Activated CD8-positive, alpha-beta memory T cell treated with anti-CD3 and anti-CD28 coated beads for 36 hours (primary cell): ENCODE measurements at regions not wholly inside any gene's neighbourhood (a gene's known extent, or its start where the extent isn't known, plus 50 kb on each side); places are given as distances from the start of the nearest gene placed in this dataset.

Experiments used
- CTCF ChIA-PET: fragments of 350-600 bp; sonication (Branson Sonifier 250); formaldehyde crosslinking; loops from one replicate; lab custom pipeline; 2021; ENCODE audit warnings: antibody characterized with exemption; lab: Charles Lee
- POLR2A ChIA-PET: fragments of 350-600 bp; sonication (Branson Sonifier 250); formaldehyde crosslinking; loops from one replicate; lab custom pipeline; 2021; ENCODE audit warnings: antibody characterized with exemption; lab: Charles Lee

DNA sequence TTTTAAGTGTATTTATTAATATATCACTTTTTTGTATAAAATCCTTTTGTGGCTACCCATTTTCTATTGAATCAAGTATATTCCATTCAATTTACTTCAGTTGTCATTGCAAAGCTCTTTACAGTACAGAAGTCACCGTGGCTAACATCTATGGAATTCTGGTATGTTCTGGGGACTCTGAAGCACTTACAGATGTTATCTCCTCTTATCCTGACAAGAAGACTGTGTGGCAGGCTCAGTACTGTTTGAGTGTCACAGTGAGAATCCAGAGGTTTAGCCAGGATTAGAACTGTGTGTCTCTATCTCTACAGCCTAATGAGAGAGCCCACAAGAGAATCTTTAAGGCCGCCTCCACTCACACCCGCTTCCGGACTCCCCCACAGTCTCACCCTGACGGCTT, 78.2 kb upstream of the SORBS2 start:
- POLR2A ChIA-PET, result no interaction called here
- CTCF ChIA-PET, result no interaction called here

- CTCF ChIA-PET, result no interaction called here
- POLR2A ChIA-PET, result no interaction called here
These were observed 80.2 kb upstream of the SORBS2 start for GRCh38 chr4:185892165-185892564.

- ChIA-PET CTCF (no interaction called here), POLR2A (no interaction called here)
These were observed 81.5 kb upstream of the SORBS2 start for GRCh38 chr4:185893500-185893899.

DNA sequence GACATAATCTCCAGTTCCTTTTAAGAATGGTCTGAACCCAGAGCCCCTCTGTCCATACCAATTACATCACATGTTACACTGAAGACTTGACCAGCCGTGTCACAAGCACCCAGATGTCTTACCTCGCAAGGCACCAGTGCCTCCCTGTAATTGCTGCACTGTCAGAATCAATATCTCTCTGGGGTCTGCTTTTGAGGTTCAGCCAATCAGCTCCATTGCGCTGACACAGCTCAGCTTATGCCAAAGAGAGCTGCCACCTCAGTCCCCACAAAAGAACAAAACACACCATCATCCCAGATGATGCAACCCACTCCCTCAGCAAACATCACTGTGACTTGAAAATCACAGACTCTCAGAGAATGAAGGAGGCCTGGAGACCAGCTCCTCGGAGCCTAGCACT, 82.5 kb upstream of the SORBS2 start:
- CTCF ChIA-PET, result no interaction called here

GRCh38 chr4:185895351-185895750, 83.4 kb upstream of the SORBS2 start:
- CTCF ChIA-PET, result no interaction called here

More for the DNA sequence above, 82.5 kb upstream of the SORBS2 start:
- POLR2A ChIA-PET, result no interaction called here

GRCh38 chr4:185895866-185896265, 83.9 kb upstream of the SORBS2 start:
- CTCF ChIA-PET, result no interaction called here
- POLR2A ChIA-PET, result no interaction called here

More at GRCh38 chr4:185895351-185895750, 83.4 kb upstream of the SORBS2 start:
- POLR2A ChIA-PET, result no interaction called here

DNA sequence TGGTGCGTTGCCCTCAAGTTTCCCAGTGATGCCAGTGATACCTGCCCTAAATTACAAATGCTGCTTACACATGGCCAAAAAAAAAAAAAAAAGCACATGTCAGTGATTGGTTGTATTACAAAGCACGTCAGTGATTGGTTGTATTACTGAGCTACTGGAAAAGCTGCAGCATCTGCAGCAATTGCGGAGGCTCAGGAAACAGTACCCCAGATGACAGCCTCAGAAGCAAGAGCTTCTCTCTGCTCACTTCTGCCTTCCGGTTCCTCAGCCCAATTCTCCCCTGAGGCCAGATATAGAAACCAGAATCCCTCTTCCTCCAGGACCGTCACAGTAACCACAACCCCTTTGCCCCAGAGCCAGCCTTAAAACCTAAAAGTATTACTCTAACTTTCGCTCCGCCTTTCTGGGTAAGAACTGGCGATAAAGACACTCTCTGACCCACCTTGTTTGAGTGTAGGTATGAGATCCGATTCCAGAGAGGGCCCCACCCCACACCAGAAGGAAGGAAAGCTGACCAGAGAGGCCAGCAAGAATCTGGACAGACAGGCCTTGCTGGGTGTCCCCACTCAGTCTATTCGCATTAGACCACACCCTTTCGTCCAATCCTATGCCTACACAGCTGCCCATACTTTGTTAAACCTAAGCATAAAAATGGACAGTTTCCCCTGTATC, 85.0 kb upstream of the SORBS2 start:
- ChIA-PET CTCF (no interaction called here), POLR2A (no interaction called here)

DNA sequence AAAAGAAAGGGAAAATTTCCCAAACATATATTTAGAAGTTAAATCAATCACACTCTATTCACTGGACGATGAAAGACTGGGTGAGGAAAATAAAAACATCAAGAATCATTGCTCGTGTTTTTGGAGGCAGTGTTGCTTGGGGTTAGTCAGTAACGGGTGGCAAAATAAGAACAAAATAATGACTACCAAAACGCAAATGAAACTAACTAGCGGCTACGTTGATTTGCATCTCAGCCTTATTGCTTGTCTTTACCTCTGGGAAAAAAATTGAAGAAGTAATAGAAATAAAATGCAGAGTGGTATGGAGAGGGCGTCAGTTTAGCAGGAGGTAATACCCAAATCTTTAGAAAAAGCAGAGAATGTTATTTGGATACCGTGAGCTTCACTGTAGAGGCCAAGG, 86.4 kb upstream of the SORBS2 start:
- CTCF ChIA-PET, result no interaction called here
- POLR2A ChIA-PET, result no interaction called here

- ChIA-PET CTCF (no interaction called here), POLR2A (no interaction called here)
These were observed 87.8 kb upstream of the SORBS2 start for GRCh38 chr4:185899833-185900232.

GRCh38 chr4:185902654-185903053, 90.7 kb upstream of the SORBS2 start:
- POLR2A ChIA-PET, result no interaction called here
- CTCF ChIA-PET, result no interaction called here

DNA sequence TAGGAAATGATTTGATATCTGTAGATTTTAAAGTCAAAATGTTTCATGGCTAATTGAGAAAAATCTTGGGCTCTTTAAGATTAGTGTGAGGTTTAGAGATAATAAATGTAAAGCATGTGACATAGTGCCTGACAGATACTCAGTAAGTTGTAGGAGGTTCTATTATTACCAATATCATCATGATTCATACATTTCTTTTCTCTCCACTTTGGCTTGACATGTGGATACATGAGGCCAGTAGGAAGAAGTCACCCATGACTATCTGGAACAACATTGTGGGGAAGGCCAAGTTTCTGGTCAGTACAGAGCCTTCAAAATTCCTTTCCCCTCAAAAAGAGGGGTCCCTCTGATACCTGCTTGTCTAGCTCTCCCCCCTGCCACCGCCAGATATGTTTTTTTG, 91.2 kb upstream of the SORBS2 start:
- ChIA-PET CTCF (interaction anchor here (0.6 kb wide), 1 partner anchor 653 kb away, joined by 3 read pairs; no protein-coding TSS in a partner anchor), POLR2A (no interaction called here)

- ChIA-PET POLR2A (no interaction called here), CTCF (no interaction called here)
These were observed 92.4 kb upstream of the SORBS2 start for GRCh38 chr4:185904381-185904780.

- ChIA-PET CTCF (no interaction called here), POLR2A (no interaction called here)
These were observed 98.0 kb upstream of the SORBS2 start for GRCh38 chr4:185909972-185910371.

DNA sequence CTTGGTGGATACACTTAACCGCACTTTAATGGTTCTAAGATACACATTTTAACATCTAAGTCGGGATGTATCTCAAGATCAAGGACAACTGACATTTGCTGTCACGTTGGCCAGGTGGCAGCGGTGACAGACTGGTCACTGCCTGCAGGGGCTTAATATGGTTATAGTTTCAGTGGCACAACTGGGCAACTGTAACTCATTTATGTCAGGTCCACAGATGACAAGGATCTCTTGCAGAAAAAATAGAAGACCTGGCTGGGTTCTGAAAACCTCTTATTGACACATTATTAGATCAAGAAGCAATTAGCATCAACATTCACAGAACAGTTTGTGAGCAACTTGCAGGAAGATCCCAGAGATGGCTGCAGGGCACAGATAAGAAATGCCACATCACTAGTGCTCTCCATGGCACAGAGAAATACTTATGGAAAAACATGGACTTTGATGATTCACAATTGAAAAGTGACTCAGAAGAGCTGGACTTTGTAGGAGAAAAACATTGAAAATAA, 99.6 kb upstream of the SORBS2 start:
- ChIA-PET CTCF (interaction anchor here (0.6 kb wide), 1 partner anchor 779 kb away, joined by 6 read pairs; no protein-coding TSS in a partner anchor), POLR2A (no interaction called here)

DNA sequence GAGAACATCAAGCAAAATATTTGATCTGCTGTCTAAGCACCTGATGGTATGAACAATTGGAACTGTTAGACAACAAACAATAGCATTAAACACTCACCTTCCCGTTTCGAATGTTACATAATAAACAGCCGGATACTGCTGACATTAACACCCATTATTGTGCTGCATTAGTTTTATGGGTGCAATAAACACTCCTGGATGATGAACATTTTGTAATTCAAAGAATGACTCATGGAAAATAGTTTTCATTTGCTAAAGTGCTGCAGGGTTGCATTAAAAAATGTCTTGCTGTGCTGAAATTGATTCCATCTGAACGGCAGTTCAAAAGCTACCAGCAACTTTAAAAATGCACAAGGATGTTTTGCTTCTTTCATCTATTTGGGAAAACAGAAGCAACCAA, 100.8 kb upstream of the SORBS2 start:
- ChIA-PET POLR2A (interaction anchor here (0.6 kb wide), 1 partner anchor 309 kb away, joined by 6 read pairs; no protein-coding TSS in a partner anchor), CTCF (no interaction called here)

- CTCF ChIA-PET, result no interaction called here
- POLR2A ChIA-PET, result no interaction called here
These were observed 102.7 kb upstream of the SORBS2 start for GRCh38 chr4:185914583-185915199.

- CTCF ChIA-PET, result no interaction called here
- POLR2A ChIA-PET, result no interaction called here
These were observed 103.3 kb upstream of the SORBS2 start for GRCh38 chr4:185915271-185915670.

- CTCF ChIA-PET, result no interaction called here
- POLR2A ChIA-PET, result no interaction called here
These were observed 103.8 kb upstream of the SORBS2 start for GRCh38 chr4:185915817-185916216.

DNA sequence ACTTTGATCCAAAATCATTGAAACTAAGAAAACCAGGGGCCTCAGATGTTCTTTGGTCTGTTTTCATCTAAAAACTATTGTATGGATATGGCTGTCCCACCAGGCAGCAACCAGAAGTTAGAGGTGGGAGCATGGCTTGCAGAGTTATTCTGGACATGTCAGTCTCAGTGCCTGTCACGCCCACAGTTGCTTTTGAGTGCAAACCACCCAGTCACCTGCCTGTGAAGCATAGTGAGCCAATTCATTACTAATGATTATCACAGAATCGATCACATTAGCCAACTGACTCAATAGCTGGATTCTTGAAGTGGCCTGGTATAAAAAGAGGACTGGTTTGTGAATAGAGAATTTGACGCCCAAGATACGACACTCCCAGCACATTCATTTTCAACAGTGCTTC, 104.2 kb upstream of the SORBS2 start:
- ChIA-PET CTCF (no interaction called here), POLR2A (no interaction called here)

GRCh38 chr4:185916683-185917082, 104.7 kb upstream of the SORBS2 start:
- POLR2A ChIA-PET, result no interaction called here
- CTCF ChIA-PET, result no interaction called here

DNA sequence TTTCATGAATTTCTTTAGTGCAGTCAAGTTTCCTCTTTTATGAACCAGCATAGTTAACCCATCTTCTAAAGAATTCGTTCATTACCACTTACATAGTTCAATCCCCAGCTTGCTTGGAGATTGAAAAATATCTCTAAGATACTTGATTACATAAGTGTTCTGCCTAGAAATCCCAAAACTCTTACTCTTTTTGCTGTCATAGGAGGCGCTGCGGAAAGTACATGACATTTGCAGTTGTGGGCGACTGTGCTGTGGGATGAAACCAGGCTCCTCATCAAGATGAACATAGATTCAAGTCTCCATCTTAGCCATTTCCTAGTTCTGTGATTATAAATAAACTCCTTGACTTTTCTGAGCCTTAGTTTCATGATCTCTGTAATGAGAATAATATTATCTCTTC, 107.1 kb upstream of the SORBS2 start:
- POLR2A ChIA-PET, result no interaction called here
- CTCF ChIA-PET, result no interaction called here
